Breast epithelium (tissue), 3 donors: ENCODE measurements at regions not wholly inside any gene's neighbourhood (a gene's known extent, or its start where the extent isn't known, plus 50 kb on each side); places are given as distances from the start of the nearest gene placed in this dataset.

Experiments
- CTCF ChIP-seq, 3 donors: fragments of 450-650 bp; IDR thresholded peaks; one replicate each; pipeline ENCODE4 v1.5.1; 2016 to 2017; ENCODE audit warnings: antibody characterized with exemption in 3 of 3, mild to moderate bottlenecking in 3 of 3, moderate library complexity in 3 of 3
- POLR2A ChIP-seq: fragments of 450-650 bp; IDR thresholded peaks from one replicate; pipeline ENCODE4 v1.6.1; 2016; ENCODE audit warnings: antibody characterized with exemption, mild to moderate bottlenecking, moderate library complexity

- TF ChIP-seq CTCF (IDR thresholded peaks at IDR 0.05) = no peak
- no peak for TF ChIP-seq POLR2A
Observed at GRCh38 chr2:53490659-53491058, 276.9 kb upstream of the CHAC2 start.
